CD4-positive, alpha-beta memory T cell (primary cell): ENCODE measurements at regions not wholly inside any gene's neighbourhood (a gene's known extent, or its start where the extent isn't known, plus 50 kb on each side); places are given as distances from the start of the nearest gene placed in this dataset.
"Not testable (repeated sequence)": the region's sequence is repeated elsewhere in the genome, so short reads cannot be mapped to it uniquely, and the experiment has no call there.

Experiments
- CTCF ChIA-PET: fragments of 350-600 bp; sonication (Branson Sonifier 250); formaldehyde crosslinking; loops from one replicate; lab custom pipeline; 2021; ENCODE audit warnings: inconsistent platforms; ENCODE audit not compliant: partially characterized antibody; lab: Charles Lee
- POLR2A ChIA-PET: fragments of 350-600 bp; sonication (Branson Sonifier 250); formaldehyde crosslinking; loops from one replicate; lab custom pipeline; 2021; ENCODE audit not compliant: partially characterized antibody; lab: Charles Lee
- DNase-seq, 5 donors: peaks; one replicate each; pipeline versions ENCODE4 v3.0.0 to v3.0.0-alpha.2; 2020 to 2022; ENCODE audit warnings: mixed read lengths in 1 of 5
- H3K27ac ChIP-seq: one replicate; pipeline ENCODE4 v1.7.0; 2013; ENCODE audit warnings: low read depth, low read length
- H3K27me3 ChIP-seq: 2 replicates; pipeline ENCODE4 v1.7.0; 2013; ENCODE audit warnings: mild to moderate bottlenecking, low read length, moderate library complexity; ENCODE audit not compliant: insufficient read depth
- H3K36me3 ChIP-seq: 2 replicates; pipeline ENCODE4 v1.7.0; 2013; ENCODE audit warnings: mild to moderate bottlenecking, low read length, moderate library complexity; ENCODE audit not compliant: insufficient read depth
- H3K4me1 ChIP-seq: 2 replicates; pipeline ENCODE4 v1.7.0; 2013; ENCODE audit warnings: mild to moderate bottlenecking, low read length, moderate library complexity; ENCODE audit not compliant: insufficient read depth
- H3K4me3 ChIP-seq, 2 donors: one replicate each; pipeline ENCODE4 v1.7.0; 2013; ENCODE audit warnings: low read length in 2 of 2, mild to moderate bottlenecking in 1 of 2
- H3K9me3 ChIP-seq, 2 donors: one replicate each; pipeline ENCODE4 v1.7.0; 2013; ENCODE audit warnings: low read length in 2 of 2, control low read depth in 1 of 2; ENCODE audit not compliant: control insufficient read depth in 1 of 2
- H3K27ac Mint-ChIP-seq, 7 donors: one replicate each; pipeline ENCODE4 v1.8.0; 2020 to 2021; ENCODE audit warnings: mixed read lengths in 7 of 7, mild to moderate bottlenecking in 6 of 7, inconsistent platforms in 3 of 7, moderate library complexity in 3 of 7
- H3K27me3 Mint-ChIP-seq, 2 donors: one replicate each; pipeline ENCODE4 v1.8.0; 2020 to 2021; ENCODE audit warnings: mixed read lengths in 2 of 2
- H3K36me3 Mint-ChIP-seq, 2 donors: one replicate each; pipeline ENCODE4 v1.8.0; 2020 to 2021; ENCODE audit warnings: mixed read lengths in 2 of 2, inconsistent platforms in 1 of 2, mild to moderate bottlenecking in 1 of 2
- H3K4me1 Mint-ChIP-seq, 4 donors: one replicate each; pipeline ENCODE4 v1.8.0; 2020 to 2021; ENCODE audit warnings: mixed read lengths in 4 of 4, mild to moderate bottlenecking in 1 of 4
- H3K4me3 Mint-ChIP-seq, 8 donors: one replicate each; pipeline ENCODE4 v1.8.0; 2020 to 2021; ENCODE audit warnings: mixed read lengths in 8 of 8, mild to moderate bottlenecking in 7 of 8, moderate library complexity in 6 of 8, inconsistent platforms in 3 of 8
- H3K9me3 Mint-ChIP-seq, 8 donors: one replicate each; pipeline ENCODE4 v1.8.0; 2020 to 2021; ENCODE audit warnings: mixed read lengths in 8 of 8, mild to moderate bottlenecking in 5 of 8, inconsistent platforms in 3 of 8, moderate library complexity in 1 of 8
- intact Hi-C: fragments of 100-400 bp; cut with micrococcal nuclease; formaldehyde crosslinking; loops from one replicate; pipeline ENCODE4 v1.15.1; 2023

GRCh38 chr7:138245682-138246081 is 169.4 kb downstream of the AKR1D1 start:
- H3K9me3 Mint-ChIP-seq = peaks cover 2 to 12% (median 8%) of the 10 kb centered on the region in 8 donors
- Histone ChIP-seq H3K27me3 (no peaks in the 10 kb centered on the region), H3K27ac (no peak overlapping the region), H3K36me3 (no peaks in the 10 kb centered on the region), H3K4me3 (no peak overlapping the region), H3K9me3 (no peaks in the 10 kb centered on the region), H3K4me1 (no peaks in the 10 kb centered on the region)
- intact Hi-C loops = no loop called here
- H3K27me3 Mint-ChIP-seq = no peaks in the 10 kb centered on the region
- ChIA-PET POLR2A (no interaction called here), CTCF (no interaction called here)
- no peak overlapping the region for H3K4me3 Mint-ChIP-seq
- DNase-seq = no peak
- H3K4me1 Mint-ChIP-seq = no peaks in the 10 kb centered on the region
- H3K27ac Mint-ChIP-seq = no peak overlapping the region
- H3K36me3 Mint-ChIP-seq = no peaks in the 10 kb centered on the region

- no peak overlapping the region for H3K27ac ChIP-seq
- H3K4me3 ChIP-seq = no peak overlapping the region
- intact Hi-C loops = no loop called here
- no peaks in the 10 kb centered on the region for H3K36me3 ChIP-seq
- no peak for DNase-seq
- H3K27me3 ChIP-seq = no peaks in the 10 kb centered on the region
- no peaks in the 10 kb centered on the region for H3K9me3 ChIP-seq
- no peaks in the 10 kb centered on the region for H3K27me3 Mint-ChIP-seq
- H3K27ac Mint-ChIP-seq = no peak overlapping the region
- H3K4me1 Mint-ChIP-seq = no peaks in the 10 kb centered on the region
- H3K4me3 Mint-ChIP-seq = no peak overlapping the region
- ChIA-PET POLR2A (no interaction called here), CTCF (no interaction called here)
- peaks cover 2 to 12% (median 8%) of the 10 kb centered on the region in 8 donors for H3K9me3 Mint-ChIP-seq
- no peaks in the 10 kb centered on the region for H3K36me3 Mint-ChIP-seq
- no peaks in the 10 kb centered on the region for H3K4me1 ChIP-seq
Observed at GRCh38 chr7:138246428-138246827, 170.2 kb downstream of the AKR1D1 start.

GRCh38 chr7:138247081-138247480 is 170.8 kb downstream of the AKR1D1 start:
- Histone ChIP-seq H3K27me3 (no peaks in the 10 kb centered on the region), H3K9me3 (no peaks in the 10 kb centered on the region), H3K4me3 (no peak overlapping the region), H3K4me1 (no peaks in the 10 kb centered on the region), H3K27ac (no peak overlapping the region), H3K36me3 (no peaks in the 10 kb centered on the region)
- H3K9me3 Mint-ChIP-seq = peaks cover 2 to 12% (median 8%) of the 10 kb centered on the region in 8 donors
- intact Hi-C loops = no loop called here
- H3K27ac Mint-ChIP-seq = no peak overlapping the region
- POLR2A ChIA-PET = no interaction called here
- no peaks in the 10 kb centered on the region for H3K27me3 Mint-ChIP-seq
- CTCF ChIA-PET = no interaction called here
- no peaks in the 10 kb centered on the region for H3K36me3 Mint-ChIP-seq
- H3K4me3 Mint-ChIP-seq = no peak overlapping the region
- H3K4me1 Mint-ChIP-seq = no peaks in the 10 kb centered on the region
- no peak for DNase-seq

GRCh38 chr7:138247568-138248333 is 171.5 kb downstream of the AKR1D1 start:
- peaks cover 2 to 12% (median 8%) of the 10 kb centered on the region in 8 donors for H3K9me3 Mint-ChIP-seq
- H3K27ac ChIP-seq = no peak overlapping the region

GRCh38 chr7:138248609-138249008 is 172.3 kb downstream of the AKR1D1 start:
- Mint-ChIP-seq H3K4me3 (no peak overlapping the region), H3K27ac (no peak overlapping the region), H3K4me1 (no peaks in the 10 kb centered on the region), H3K9me3 (peaks cover 2 to 12% (median 8%) of the 10 kb centered on the region in 8 donors), H3K27me3 (peaks cover 0 to 3% of the 10 kb centered on the region in 2 donors), H3K36me3 (peaks cover 0 to 6% of the 10 kb centered on the region in 2 donors)
- ChIA-PET POLR2A (no interaction called here), CTCF (no interaction called here)
- Histone ChIP-seq H3K36me3 (no peaks in the 10 kb centered on the region), H3K27me3 (no peaks in the 10 kb centered on the region), H3K4me1 (no peaks in the 10 kb centered on the region), H3K27ac (no peak overlapping the region), H3K9me3 (no peaks in the 10 kb centered on the region), H3K4me3 (no peak overlapping the region)
- no peak for DNase-seq
- intact Hi-C loops = no loop called here

More at GRCh38 chr7:138247568-138248333, 171.5 kb downstream of the AKR1D1 start:
- H3K4me1 Mint-ChIP-seq = no peaks in the 10 kb centered on the region
- intact Hi-C loops = no loop called here
- H3K4me1 ChIP-seq = no peaks in the 10 kb centered on the region
- CTCF ChIA-PET = no interaction called here
- H3K36me3 Mint-ChIP-seq = no peaks in the 10 kb centered on the region
- no peaks in the 10 kb centered on the region for H3K27me3 Mint-ChIP-seq
- no peak overlapping the region for H3K4me3 ChIP-seq
- no peaks in the 10 kb centered on the region for H3K36me3 ChIP-seq
- no peak for DNase-seq
- POLR2A ChIA-PET = no interaction called here
- H3K4me3 Mint-ChIP-seq = no peak overlapping the region
- no peaks in the 10 kb centered on the region for H3K9me3 ChIP-seq
- H3K27me3 ChIP-seq = no peaks in the 10 kb centered on the region
- no peak overlapping the region for H3K27ac Mint-ChIP-seq

DNA sequence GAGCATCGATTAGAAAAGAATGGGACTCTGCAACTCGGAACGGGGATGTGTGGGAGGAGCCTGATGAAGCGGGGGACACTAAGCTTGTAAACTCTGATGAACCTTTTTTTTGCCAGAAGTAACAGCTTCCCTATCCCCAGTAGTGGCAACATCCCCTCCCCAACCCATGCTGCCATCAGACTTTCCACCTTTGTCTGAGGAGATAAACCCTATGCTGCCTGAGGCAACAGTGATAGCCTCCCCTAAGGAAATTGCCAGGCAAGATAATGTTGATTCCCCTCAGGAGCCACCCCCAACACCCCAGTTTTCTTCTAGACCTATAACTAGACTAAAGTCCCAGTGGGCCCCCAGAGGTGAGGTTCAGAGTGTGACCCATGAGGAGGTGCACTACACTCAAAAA is 173.7 kb downstream of the AKR1D1 start:
- no peaks in the 10 kb centered on the region for H3K36me3 ChIP-seq
- no peak for DNase-seq
- no peaks in the 10 kb centered on the region for H3K27me3 ChIP-seq
- no peak overlapping the region for H3K27ac ChIP-seq
- CTCF ChIA-PET = no interaction called here
- no peaks in the 10 kb centered on the region for H3K4me1 ChIP-seq
- peaks cover 2 to 12% (median 8%) of the 10 kb centered on the region in 8 donors for H3K9me3 Mint-ChIP-seq
- intact Hi-C loops = no loop called here
- H3K27me3 Mint-ChIP-seq = peaks cover 0 to 4% of the 10 kb centered on the region in 2 donors
- H3K27ac Mint-ChIP-seq = no peak overlapping the region
- H3K36me3 Mint-ChIP-seq = peaks cover 0 to 6% of the 10 kb centered on the region in 2 donors
- POLR2A ChIA-PET = no interaction called here
- no peaks in the 10 kb centered on the region for H3K4me1 Mint-ChIP-seq
- no peak overlapping the region for H3K4me3 ChIP-seq
- no peak overlapping the region for H3K4me3 Mint-ChIP-seq
- no peaks in the 10 kb centered on the region for H3K9me3 ChIP-seq

GRCh38 chr7:138252666-138253065 is 176.4 kb downstream of the AKR1D1 start:
- POLR2A ChIA-PET, H3K9me3 ChIP-seq, H3K36me3 Mint-ChIP-seq, H3K4me3 ChIP-seq, H3K4me1 ChIP-seq, H3K27me3 ChIP-seq, H3K9me3 Mint-ChIP-seq, H3K4me3 Mint-ChIP-seq, H3K36me3 ChIP-seq, CTCF ChIA-PET, H3K27me3 Mint-ChIP-seq, intact Hi-C loops, H3K27ac Mint-ChIP-seq, H3K27ac ChIP-seq, H3K4me1 Mint-ChIP-seq, DNase-seq: not testable (repeated sequence)
